HCT116 (cell line): ENCODE measurements at regions not wholly inside any gene's neighbourhood (a gene's known extent, or its start where the extent isn't known, plus 50 kb on each side); places are given as distances from the start of the nearest gene placed in this dataset.

Experiments
- ATAC-seq: fragments of 200-7000 bp; cut with Tn5 transposase; 2 replicates; pipeline ENCODE4 v1.9.1; 2020; ENCODE audit warnings: mild to moderate bottlenecking, moderate library complexity
- BruUV-seq: library from RNA; stranded (reverse); fragments of 400-500 nt; replicated peaks from 2 replicates; lab custom pipeline; 2021; lab: Mats Ljungman, UMichigan
- CTCF ChIA-PET: fragments of 300-600 bp; sonication (Branson Sonifier 250); formaldehyde crosslinking; loops from one replicate; lab custom pipeline; 2021; ENCODE audit warnings: antibody characterized with exemption; lab: Charles Lee
- POLR2A ChIA-PET: fragments of 300-600, 350-600 bp; sonication (Branson Sonifier 250); formaldehyde crosslinking; loops from one replicate; lab custom pipeline; 2021; ENCODE audit warnings: antibody characterized with exemption; lab: Charles Lee
- RAD21 ChIA-PET, 2 experiments: fragments of 300-600 bp; sonication (Branson Sonifier 250); formaldehyde crosslinking; loops; one replicate each; lab custom pipeline; 2023; ENCODE audit warnings: low total read pairs in 2 of 2; ENCODE audit not compliant: uncharacterized antibody in 2 of 2, unreplicated experiment in 2 of 2, low non-redundant PET in 1 of 2; lab: Charles Lee
- DNase-seq: peaks from one replicate; pipeline ENCODE4 v3.0.0-alpha.2; 2010; ENCODE audit warnings: low read depth, low spot score
- H2AFZ ChIP-seq: fragments of 200-600 bp; shearing (Covaris generic), sonication (generic); 2 replicates; pipeline ENCODE4 v1.6.1; 2017; ENCODE audit warnings: low read depth, mixed run types, mixed read lengths, antibody characterized with exemption, low read length; ENCODE audit not compliant: poor library complexity, severe bottlenecking
- H3K27ac ChIP-seq: 2 replicates; pipeline ENCODE4 v1.5.1; 2012; ENCODE audit warnings: low read depth, low read length
- H3K27me3 ChIP-seq: fragments of 200-600 bp; sonication (generic); 2 replicates; pipeline ENCODE4 v1.6.1; 2016; ENCODE audit warnings: mixed run types, low read length, mixed read lengths; ENCODE audit not compliant: insufficient read depth
- H3K36me3 ChIP-seq, 2 experiments: fragments of 200-500 bp in 1 of 2; fragments of 200-600 bp in 1 of 2; sonication (Bioruptor generic) in 1 of 2; sonication (generic) in 1 of 2; 2 replicates each; pipeline versions ENCODE4 v1.5.1 to v1.6.1; 2014 to 2016; ENCODE audit warnings: low read length in 2 of 2, inconsistent platforms in 1 of 2, mixed read lengths in 1 of 2, mixed run types in 1 of 2; ENCODE audit not compliant: insufficient read depth in 2 of 2, control insufficient read depth in 1 of 2
- H3K4me1 ChIP-seq, 2 experiments: fragments of 200-600 bp in 1 of 2; sonication (generic) in 1 of 2; 2 replicates each; pipeline versions ENCODE4 v1.5.1 to v1.6.1; 2012 to 2017; ENCODE audit warnings: low read length in 2 of 2, inconsistent platforms in 1 of 2, mild to moderate bottlenecking in 1 of 2, mixed read lengths in 1 of 2, mixed run types in 1 of 2, moderate library complexity in 1 of 2; ENCODE audit not compliant: insufficient read depth in 2 of 2, control insufficient read depth in 1 of 2
- H3K4me2 ChIP-seq: fragments of 200-600 bp; sonication (generic); 2 replicates; pipeline ENCODE4 v1.6.1; 2017; ENCODE audit warnings: mixed run types, low read length, mixed read lengths
- H3K4me3 ChIP-seq, 2 experiments: fragments of 200-600 bp in 1 of 2; sonication (generic) in 1 of 2; replicated peaks in 1 of 2; 2 replicates each; pipeline ENCODE4 v1.5.1; 2011 to 2016; ENCODE audit warnings: low read length in 2 of 2, control low read depth in 1 of 2, low read depth in 1 of 2, mild to moderate bottlenecking in 1 of 2, mixed read lengths in 1 of 2, mixed run types in 1 of 2
- H3K79me2 ChIP-seq: fragments of 200-600 bp; sonication (generic); 2 replicates; pipeline ENCODE4 v1.6.1; 2017; ENCODE audit warnings: mild to moderate bottlenecking, mixed run types, low read length, moderate library complexity, mixed read lengths; ENCODE audit not compliant: insufficient read depth
- H3K9ac ChIP-seq: fragments of 200-600 bp; sonication (generic); 2 replicates; pipeline ENCODE4 v1.6.1; 2016; ENCODE audit warnings: low read length, mixed read lengths
- H3K9me2 ChIP-seq: fragments of 200-600 bp; sonication (generic), shearing (Covaris generic); 2 replicates; pipeline ENCODE4 v1.6.1; 2017; ENCODE audit warnings: mixed run types, mild to moderate bottlenecking, moderate library complexity; ENCODE audit not compliant: insufficient read depth
- H3K9me3 ChIP-seq, 2 experiments: fragments of 200-500 bp in 1 of 2; fragments of 200-600 bp in 1 of 2; sonication (Bioruptor generic) in 1 of 2; sonication (generic) in 1 of 2; 2 replicates each; pipeline ENCODE4 v1.6.1; 2014 to 2017; ENCODE audit warnings: low read length in 2 of 2, mixed read lengths in 2 of 2, inconsistent platforms in 1 of 2, low read depth in 1 of 2, mild to moderate bottlenecking in 1 of 2, mixed run types in 1 of 2, moderate library complexity in 1 of 2; ENCODE audit not compliant: control insufficient read depth in 1 of 2, insufficient read depth in 1 of 2
- H4K20me1 ChIP-seq: fragments of 200-600 bp; sonication (generic), shearing (Covaris generic); 2 replicates; pipeline ENCODE4 v1.6.1; 2017; ENCODE audit warnings: mixed run types, mild to moderate bottlenecking, moderate library complexity; ENCODE audit not compliant: insufficient read depth
- CEBPB ChIP-seq: IDR thresholded peaks from 2 replicates; pipeline ENCODE4 v1.6.1; 2012; ENCODE audit warnings: low read depth
- EGR1 ChIP-seq: IDR thresholded peaks from 2 replicates; pipeline ENCODE4 v1.6.1; 2012; ENCODE audit warnings: low read depth
- FOSL1 ChIP-seq: IDR thresholded peaks from 2 replicates; pipeline ENCODE4 v1.6.1; 2012; ENCODE audit warnings: low read depth
- JUND ChIP-seq: IDR thresholded peaks from 2 replicates; pipeline ENCODE4 v1.6.1; 2012
- POLR2A ChIP-seq: IDR thresholded peaks from 2 replicates; pipeline ENCODE4 v1.7.0; 2011; ENCODE audit warnings: borderline replicate concordance; ENCODE audit not compliant: insufficient read depth, insufficient read length; ENCODE audit errors: extremely low read depth
- SIN3A ChIP-seq: IDR thresholded peaks from 2 replicates; pipeline ENCODE4 v1.6.1; 2012; ENCODE audit warnings: low read depth
- SRF ChIP-seq: IDR thresholded peaks from 2 replicates; pipeline ENCODE4 v1.6.1; 2012; ENCODE audit warnings: low read depth
- TCF7L2 ChIP-seq: IDR thresholded peaks from 2 replicates; pipeline ENCODE4 v1.7.0; 2011; ENCODE audit warnings: borderline replicate concordance, inconsistent platforms; ENCODE audit not compliant: insufficient read depth, insufficient read length; ENCODE audit errors: extremely low read depth
- YY1 ChIP-seq: IDR thresholded peaks from 2 replicates; pipeline ENCODE4 v1.6.1; 2011; ENCODE audit warnings: low read length, low read depth, moderate library complexity, mild to moderate bottlenecking; ENCODE audit not compliant: insufficient replicate concordance; ENCODE audit errors: extremely low read depth
- intact Hi-C: fragments of 100-400 bp; cut with micrococcal nuclease; formaldehyde crosslinking; loops from 2 replicates; pipeline ENCODE4 v1.10.0; 2022
- TF ChIP-seq, protein P1 (sequence below): IDR thresholded peaks from 2 replicates; pipeline ENCODE4 v1.6.1; 2011; ENCODE audit warnings: mild to moderate bottlenecking, low read length, moderate library complexity; ENCODE audit not compliant: insufficient replicate concordance; ENCODE audit errors: extremely low read depth
- TF ChIP-seq, protein P2 (sequence below): IDR thresholded peaks from 2 replicates; pipeline ENCODE4 v1.6.1; 2012; ENCODE audit warnings: low read depth
- TF ChIP-seq, protein P3 (sequence below): IDR thresholded peaks from 2 replicates; pipeline ENCODE4 v1.6.1; 2012
- TF ChIP-seq, protein P4 (sequence below): IDR thresholded peaks from 2 replicates; pipeline ENCODE4 v1.6.1; 2012

DNA sequence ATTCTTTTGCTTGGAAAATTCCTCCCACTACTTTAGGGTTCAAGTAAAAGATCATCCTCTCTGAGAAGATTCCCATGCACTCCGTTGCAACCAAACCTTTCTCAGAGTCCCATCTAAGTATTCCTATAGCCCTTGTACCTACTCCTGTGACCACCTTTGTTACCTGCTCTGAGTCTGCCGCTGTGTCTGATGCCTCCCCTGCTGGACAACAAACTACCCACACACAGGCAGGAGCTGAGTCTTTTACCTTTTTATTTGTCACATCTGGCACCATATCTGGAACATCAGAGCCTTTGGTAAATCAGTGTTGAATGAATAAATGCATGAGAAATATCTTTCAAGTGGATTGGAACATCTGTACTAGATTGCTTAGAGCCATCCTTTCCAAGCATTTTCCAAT lies 82.1 kb upstream of the FLRT2 start:
- BruUV-seq, result no TSS peak
- ChIA-PET RAD21 (no interaction called here), POLR2A (no interaction called here), CTCF (no interaction called here)
- intact Hi-C loops, result no loop called here
- Histone ChIP-seq H3K9ac (no peak overlapping the region), H3K79me2 (no peaks in the 10 kb centered on the region), H3K9me2 (no peaks in the 10 kb centered on the region), H4K20me1 (no peaks in the 10 kb centered on the region), H3K4me2 (no peak overlapping the region), H3K36me3 (no peaks in the 10 kb centered on the region), H3K9me3 (peaks cover 6 to 24% of the 10 kb centered on the region in 2 experiments; a peak in 2 of 4 replicates), H2AFZ (no peak overlapping the region), H3K27me3 (no peaks in the 10 kb centered on the region), H3K27ac (no peak overlapping the region), H3K4me1 (no peaks in the 10 kb centered on the region), H3K4me3 (no peak overlapping the region)
- no peak for DNase-seq
- no peak for ATAC-seq
- no peak for TF ChIP-seq POLR2A
- no peak for TF ChIP-seq TCF7L2
- TF ChIP-seq, protein P1, sequence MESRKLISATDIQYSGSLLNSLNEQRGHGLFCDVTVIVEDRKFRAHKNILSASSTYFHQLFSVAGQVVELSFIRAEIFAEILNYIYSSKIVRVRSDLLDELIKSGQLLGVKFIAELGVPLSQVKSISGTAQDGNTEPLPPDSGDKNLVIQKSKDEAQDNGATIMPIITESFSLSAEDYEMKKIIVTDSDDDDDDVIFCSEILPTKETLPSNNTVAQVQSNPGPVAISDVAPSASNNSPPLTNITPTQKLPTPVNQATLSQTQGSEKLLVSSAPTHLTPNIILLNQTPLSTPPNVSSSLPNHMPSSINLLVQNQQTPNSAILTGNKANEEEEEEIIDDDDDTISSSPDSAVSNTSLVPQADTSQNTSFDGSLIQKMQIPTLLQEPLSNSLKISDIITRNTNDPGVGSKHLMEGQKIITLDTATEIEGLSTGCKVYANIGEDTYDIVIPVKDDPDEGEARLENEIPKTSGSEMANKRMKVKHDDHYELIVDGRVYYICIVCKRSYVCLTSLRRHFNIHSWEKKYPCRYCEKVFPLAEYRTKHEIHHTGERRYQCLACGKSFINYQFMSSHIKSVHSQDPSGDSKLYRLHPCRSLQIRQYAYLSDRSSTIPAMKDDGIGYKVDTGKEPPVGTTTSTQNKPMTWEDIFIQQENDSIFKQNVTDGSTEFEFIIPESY, result no peak
- no peak for TF ChIP-seq FOSL1
- no peak for TF ChIP-seq CEBPB
- TF ChIP-seq, protein P2, sequence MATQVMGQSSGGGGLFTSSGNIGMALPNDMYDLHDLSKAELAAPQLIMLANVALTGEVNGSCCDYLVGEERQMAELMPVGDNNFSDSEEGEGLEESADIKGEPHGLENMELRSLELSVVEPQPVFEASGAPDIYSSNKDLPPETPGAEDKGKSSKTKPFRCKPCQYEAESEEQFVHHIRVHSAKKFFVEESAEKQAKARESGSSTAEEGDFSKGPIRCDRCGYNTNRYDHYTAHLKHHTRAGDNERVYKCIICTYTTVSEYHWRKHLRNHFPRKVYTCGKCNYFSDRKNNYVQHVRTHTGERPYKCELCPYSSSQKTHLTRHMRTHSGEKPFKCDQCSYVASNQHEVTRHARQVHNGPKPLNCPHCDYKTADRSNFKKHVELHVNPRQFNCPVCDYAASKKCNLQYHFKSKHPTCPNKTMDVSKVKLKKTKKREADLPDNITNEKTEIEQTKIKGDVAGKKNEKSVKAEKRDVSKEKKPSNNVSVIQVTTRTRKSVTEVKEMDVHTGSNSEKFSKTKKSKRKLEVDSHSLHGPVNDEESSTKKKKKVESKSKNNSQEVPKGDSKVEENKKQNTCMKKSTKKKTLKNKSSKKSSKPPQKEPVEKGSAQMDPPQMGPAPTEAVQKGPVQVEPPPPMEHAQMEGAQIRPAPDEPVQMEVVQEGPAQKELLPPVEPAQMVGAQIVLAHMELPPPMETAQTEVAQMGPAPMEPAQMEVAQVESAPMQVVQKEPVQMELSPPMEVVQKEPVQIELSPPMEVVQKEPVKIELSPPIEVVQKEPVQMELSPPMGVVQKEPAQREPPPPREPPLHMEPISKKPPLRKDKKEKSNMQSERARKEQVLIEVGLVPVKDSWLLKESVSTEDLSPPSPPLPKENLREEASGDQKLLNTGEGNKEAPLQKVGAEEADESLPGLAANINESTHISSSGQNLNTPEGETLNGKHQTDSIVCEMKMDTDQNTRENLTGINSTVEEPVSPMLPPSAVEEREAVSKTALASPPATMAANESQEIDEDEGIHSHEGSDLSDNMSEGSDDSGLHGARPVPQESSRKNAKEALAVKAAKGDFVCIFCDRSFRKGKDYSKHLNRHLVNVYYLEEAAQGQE, result no peak
- TF ChIP-seq, protein P3, sequence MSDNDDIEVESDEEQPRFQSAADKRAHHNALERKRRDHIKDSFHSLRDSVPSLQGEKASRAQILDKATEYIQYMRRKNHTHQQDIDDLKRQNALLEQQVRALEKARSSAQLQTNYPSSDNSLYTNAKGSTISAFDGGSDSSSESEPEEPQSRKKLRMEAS, result no peak
- TF ChIP-seq, protein P4, sequence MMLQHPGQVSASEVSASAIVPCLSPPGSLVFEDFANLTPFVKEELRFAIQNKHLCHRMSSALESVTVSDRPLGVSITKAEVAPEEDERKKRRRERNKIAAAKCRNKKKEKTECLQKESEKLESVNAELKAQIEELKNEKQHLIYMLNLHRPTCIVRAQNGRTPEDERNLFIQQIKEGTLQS, result no peak
- TF ChIP-seq EGR1, result no peak
- TF ChIP-seq SIN3A, result no peak
- no peak for TF ChIP-seq JUND
- no peak for TF ChIP-seq YY1
- TF ChIP-seq SRF, result no peak
